Progenitor cell of endocrine pancreas (in vitro differentiated cells): ENCODE measurements at regions not wholly inside any gene's neighbourhood (a gene's known extent, or its start where the extent isn't known, plus 50 kb on each side); places are given as distances from the start of the nearest gene placed in this dataset.

Experiments used
- DNase-seq: peaks from one replicate; pipeline ENCODE4 v3.0.0; 2021; ENCODE audit warnings: low spot score; ENCODE audit not compliant: unreplicated experiment
- H3K27ac Mint-ChIP-seq: 2 replicates; pipeline ENCODE4 v1.8.0; 2021; ENCODE audit warnings: mild to moderate bottlenecking, moderate library complexity, mixed read lengths
- H3K27me3 Mint-ChIP-seq: 2 replicates; pipeline ENCODE4 v1.8.0; 2021; ENCODE audit warnings: mixed read lengths
- H3K36me3 Mint-ChIP-seq: 2 replicates; pipeline ENCODE4 v1.8.0; 2022; ENCODE audit warnings: mixed read lengths; ENCODE audit not compliant: insufficient read depth
- H3K4me1 Mint-ChIP-seq: 2 replicates; pipeline ENCODE4 v1.8.0; 2021; ENCODE audit warnings: low read depth, mixed read lengths
- H3K4me3 Mint-ChIP-seq: 2 replicates; pipeline ENCODE4 v1.8.0; 2021; ENCODE audit warnings: low read depth, mild to moderate bottlenecking, moderate library complexity, mixed read lengths
- H3K9me3 Mint-ChIP-seq: 2 replicates; pipeline ENCODE4 v1.8.0; 2021; ENCODE audit warnings: low read depth, mixed read lengths
- CTCF ChIP-seq: fragments of 200-600 bp; sonication (generic); IDR thresholded peaks from one replicate; pipeline ENCODE4 v1.5.0; 2021; ENCODE audit warnings: antibody characterized with exemption, mild to moderate bottlenecking; ENCODE audit not compliant: unreplicated experiment

- no peak overlapping the region for H3K27ac Mint-ChIP-seq
- H3K9me3 Mint-ChIP-seq: no peaks in the 10 kb centered on the region
- no peaks in the 10 kb centered on the region for H3K27me3 Mint-ChIP-seq
- H3K36me3 Mint-ChIP-seq: no peaks in the 10 kb centered on the region
- DNase-seq: no peak
- no peak for TF ChIP-seq CTCF
- H3K4me1 Mint-ChIP-seq: no peaks in the 10 kb centered on the region
- no peak overlapping the region for H3K4me3 Mint-ChIP-seq
Measured at GRCh38 chr9:78898234-78898633, 601.3 kb downstream of the PSAT1 start.

GRCh38 chr9:78899006-78899405 lies 602.1 kb downstream of the PSAT1 start:
- Mint-ChIP-seq H3K27ac (no peak overlapping the region), H3K27me3 (no peaks in the 10 kb centered on the region), H3K4me3 (no peak overlapping the region), H3K36me3 (no peaks in the 10 kb centered on the region), H3K9me3 (no peaks in the 10 kb centered on the region), H3K4me1 (no peaks in the 10 kb centered on the region)
- no peak for TF ChIP-seq CTCF
- DNase-seq: no peak

GRCh38 chr9:78900500-78900899 lies 603.6 kb downstream of the PSAT1 start:
- Mint-ChIP-seq H3K27me3 (no peaks in the 10 kb centered on the region), H3K4me3 (no peak overlapping the region), H3K9me3 (no peaks in the 10 kb centered on the region), H3K27ac (no peak overlapping the region), H3K36me3 (no peaks in the 10 kb centered on the region), H3K4me1 (no peaks in the 10 kb centered on the region)
- TF ChIP-seq CTCF: no peak
- DNase-seq: no peak

- Mint-ChIP-seq H3K27me3 (no peaks in the 10 kb centered on the region), H3K4me1 (no peaks in the 10 kb centered on the region), H3K27ac (no peak overlapping the region), H3K9me3 (no peaks in the 10 kb centered on the region), H3K36me3 (no peaks in the 10 kb centered on the region), H3K4me3 (no peak overlapping the region)
- TF ChIP-seq CTCF: no peak
- DNase-seq: no peak
Measured at GRCh38 chr9:78902051-78902450, 605.1 kb downstream of the PSAT1 start.

- Mint-ChIP-seq H3K27me3 (no peaks in the 10 kb centered on the region), H3K4me1 (no peaks in the 10 kb centered on the region), H3K27ac (no peak overlapping the region), H3K36me3 (no peaks in the 10 kb centered on the region), H3K4me3 (no peak overlapping the region), H3K9me3 (peaks cover 2% of the 10 kb centered on the region)
- no peak for TF ChIP-seq CTCF
- no peak for DNase-seq
Measured at GRCh38 chr9:78903581-78903980, 606.7 kb downstream of the PSAT1 start.

- Mint-ChIP-seq H3K27me3 (no peaks in the 10 kb centered on the region), H3K4me3 (no peak overlapping the region), H3K4me1 (no peaks in the 10 kb centered on the region), H3K36me3 (no peaks in the 10 kb centered on the region), H3K9me3 (peaks cover 5% of the 10 kb centered on the region), H3K27ac (no peak overlapping the region)
- DNase-seq: no peak
- TF ChIP-seq CTCF: no peak
Measured at GRCh38 chr9:78904686-78905085, 607.8 kb downstream of the PSAT1 start.
